Midbrain (tissue), 1 donor: ENCODE measurements at regions not wholly inside any gene's neighbourhood (a gene's known extent, or its start where the extent isn't known, plus 50 kb on each side); places are given as distances from the start of the nearest gene placed in this dataset.

ENCODE experiments used
- DNase-seq: peaks from one replicate; lab custom pipeline; 2025; lab: John Stamatoyannopoulos, UW

DNA sequence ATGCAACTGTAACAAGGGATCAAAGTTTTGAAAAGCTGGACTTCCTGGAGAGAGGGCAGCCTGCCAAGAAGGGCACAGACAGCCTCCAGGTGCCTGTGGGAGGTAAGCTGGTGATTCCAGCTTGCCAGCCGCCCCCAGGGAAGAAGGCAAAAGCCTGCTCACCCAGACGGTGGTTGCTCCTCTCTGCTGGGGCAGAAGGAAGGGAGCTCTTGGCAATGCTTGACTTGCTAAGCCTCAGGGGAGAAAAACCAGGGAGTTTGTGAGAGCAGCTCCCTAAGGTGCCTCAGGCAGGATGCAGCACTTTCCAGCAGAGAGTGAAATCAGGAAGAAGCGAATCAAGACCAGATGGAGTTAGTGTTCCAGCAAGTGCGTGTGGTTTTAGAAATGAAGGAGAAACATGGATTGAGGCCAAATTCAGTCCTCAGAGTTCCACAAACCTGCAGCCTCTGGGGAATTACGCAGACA, 553.6 kb downstream of the BUD13 start:
- DNase-seq = no peak

DNA sequence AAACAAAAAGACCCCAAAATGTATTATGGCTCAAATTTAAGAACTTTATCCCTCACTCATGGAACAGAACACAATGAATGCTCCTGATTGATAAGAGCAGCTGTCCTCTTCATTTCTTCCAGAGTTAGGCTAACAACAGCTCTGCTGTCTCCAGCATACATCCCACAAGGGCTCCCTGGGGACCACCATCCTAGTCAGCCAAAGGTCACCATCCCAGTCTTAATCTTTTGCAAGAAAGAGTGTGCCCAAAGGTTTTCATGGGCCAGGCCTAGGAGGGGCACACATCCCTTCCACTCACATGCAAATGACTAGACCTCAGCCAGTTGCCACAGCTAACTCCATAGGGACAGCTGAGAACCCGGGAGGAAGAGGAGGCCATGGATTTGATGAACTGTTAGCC, 555.3 kb downstream of the BUD13 start:
- DNase-seq = no peak

DNA sequence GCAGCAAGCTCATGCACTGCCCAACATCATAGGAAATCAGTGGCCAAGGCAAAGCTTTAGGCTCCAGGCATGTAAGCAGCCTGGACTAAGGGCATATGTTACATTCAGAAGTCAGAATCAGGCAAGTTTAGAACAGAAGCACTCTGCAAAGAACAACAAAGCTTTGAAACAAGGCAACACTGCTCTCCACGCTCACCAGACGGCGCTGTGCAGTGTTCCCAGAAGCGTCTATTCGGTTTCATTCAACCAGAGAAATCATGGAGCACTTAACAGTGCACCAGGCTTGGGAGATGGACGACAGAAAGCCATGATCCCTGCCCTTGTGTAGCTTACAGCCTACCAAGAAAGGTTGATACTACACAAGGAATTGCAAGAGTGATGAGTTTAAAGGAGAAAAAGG, 555.8 kb downstream of the BUD13 start:
- peak; percentile 58 for DNase-seq

DNA sequence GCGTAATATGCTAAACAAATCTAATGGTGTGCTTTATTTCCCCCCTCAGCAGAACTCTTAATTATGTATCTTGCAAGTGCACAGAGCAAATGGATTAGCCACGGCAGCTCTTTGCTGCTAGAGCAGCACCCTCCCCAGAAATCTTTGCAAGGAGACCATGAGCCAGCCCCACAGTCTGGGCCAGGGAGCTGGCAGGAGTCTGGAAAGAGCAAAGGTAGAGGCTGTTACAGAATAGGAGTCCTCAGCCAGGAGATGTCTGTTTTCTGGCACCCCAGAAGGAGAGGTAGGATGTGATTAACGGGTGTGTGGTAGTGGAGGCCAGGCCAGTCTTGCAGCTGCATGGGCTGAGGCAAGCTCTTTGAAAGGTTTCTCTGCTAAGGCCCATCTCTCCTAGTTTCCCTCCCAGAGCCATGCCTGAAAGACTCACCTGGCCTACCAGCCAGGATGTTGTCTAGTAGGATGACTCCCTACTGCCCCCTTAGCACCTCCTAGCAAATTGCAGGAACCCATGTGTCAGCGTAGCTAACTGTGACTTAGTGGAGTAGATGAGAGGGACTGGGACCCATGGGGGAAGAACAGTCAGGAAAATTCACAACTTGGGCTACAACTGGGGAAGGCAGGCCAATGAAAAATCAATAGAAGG, 557.2 kb downstream of the BUD13 start:
- DNase-seq = no peak

DNA sequence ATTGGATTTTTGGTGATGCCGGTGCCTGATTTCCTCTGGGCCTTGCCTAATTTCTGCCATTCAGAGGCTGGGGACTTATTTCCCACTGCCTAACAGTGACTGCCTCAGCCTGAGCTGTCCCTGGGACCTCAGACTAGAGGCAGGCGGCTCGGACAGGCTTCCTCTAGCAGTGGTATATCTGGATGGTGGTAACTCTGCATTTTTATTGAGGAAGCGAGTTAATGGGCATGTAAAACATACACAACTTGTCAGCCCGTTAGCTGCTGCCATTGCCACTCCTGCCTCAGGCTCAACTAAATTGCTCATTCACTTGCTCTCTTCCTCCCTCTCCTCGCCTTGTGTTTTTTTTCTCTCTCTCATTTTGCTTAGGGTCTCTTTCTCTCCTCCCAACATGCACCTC, 561.6 kb downstream of the BUD13 start:
- no peak for DNase-seq

DNA sequence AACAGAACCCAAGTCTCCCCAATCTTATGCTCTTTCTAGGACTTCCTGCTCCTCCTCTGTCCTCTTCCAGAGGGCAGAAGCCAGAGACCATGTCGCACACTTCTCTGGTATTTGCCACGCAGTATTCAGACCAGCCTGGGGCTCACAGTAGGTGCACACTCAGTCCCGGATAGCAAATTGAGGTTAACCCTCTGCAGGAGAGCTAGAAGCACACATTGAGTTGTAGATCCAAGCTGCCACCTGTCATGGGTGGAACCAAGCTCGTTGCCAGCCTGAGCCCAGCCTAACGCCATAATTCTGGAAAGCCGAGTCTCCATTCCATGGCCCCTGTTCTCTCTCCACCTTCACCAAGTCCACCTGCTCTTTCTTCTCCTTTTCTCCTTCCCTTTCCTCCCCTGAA, 562.1 kb downstream of the BUD13 start:
- no peak for DNase-seq

DNA sequence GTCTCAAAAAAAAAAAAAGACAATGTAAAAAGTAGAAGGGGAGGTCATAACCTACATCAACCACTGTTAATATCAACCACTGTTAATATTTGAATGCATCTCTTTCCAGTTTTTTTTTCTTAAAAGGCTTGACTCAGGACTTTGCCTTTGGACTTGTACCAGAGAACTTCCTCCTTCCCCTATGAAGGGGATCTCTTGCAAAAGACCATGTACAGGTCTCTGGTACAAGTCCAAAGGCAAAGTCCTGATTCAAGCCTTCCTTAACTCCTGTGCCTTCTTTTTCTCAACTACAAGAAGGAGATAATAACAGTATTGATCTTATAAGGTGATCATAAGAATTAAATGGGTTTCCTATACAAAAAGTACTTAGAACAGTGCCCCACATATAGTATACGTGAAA, 563.5 kb downstream of the BUD13 start:
- DNase-seq = no peak

DNA sequence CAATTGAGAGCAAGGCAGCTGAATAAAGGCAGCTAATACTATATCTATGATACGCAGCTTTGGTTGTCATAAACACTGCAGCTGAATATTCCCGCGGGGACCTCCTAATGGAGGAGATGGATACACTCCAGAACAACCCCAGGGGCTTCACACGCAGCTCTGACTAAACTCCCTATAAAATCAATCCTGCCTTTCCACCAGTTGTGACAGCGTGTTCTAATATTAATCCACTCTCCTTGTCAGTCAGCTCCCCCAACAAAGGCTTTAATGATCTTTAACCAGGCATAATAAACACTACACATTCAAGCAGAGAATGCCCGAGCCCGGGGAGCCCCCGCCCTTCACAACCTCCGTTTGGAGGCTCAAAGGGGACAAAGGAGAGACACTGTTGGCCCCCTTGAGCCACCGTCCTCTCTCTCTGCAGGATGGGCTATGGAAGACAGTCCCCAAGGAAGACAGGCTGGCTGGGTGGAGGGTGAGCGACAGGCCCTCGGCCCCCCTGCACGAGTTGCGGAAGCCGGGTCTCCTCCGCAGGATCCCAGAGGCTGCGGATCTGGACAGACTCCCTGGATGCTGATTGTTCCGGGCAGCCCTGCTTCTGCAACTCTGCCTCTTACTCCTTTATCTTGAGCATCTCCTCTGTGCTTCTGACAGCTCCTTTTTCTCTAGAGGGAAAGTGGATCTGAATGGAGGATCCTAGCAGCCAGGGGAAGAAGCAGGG, 565.2 kb downstream of the BUD13 start:
- no peak for DNase-seq

DNA sequence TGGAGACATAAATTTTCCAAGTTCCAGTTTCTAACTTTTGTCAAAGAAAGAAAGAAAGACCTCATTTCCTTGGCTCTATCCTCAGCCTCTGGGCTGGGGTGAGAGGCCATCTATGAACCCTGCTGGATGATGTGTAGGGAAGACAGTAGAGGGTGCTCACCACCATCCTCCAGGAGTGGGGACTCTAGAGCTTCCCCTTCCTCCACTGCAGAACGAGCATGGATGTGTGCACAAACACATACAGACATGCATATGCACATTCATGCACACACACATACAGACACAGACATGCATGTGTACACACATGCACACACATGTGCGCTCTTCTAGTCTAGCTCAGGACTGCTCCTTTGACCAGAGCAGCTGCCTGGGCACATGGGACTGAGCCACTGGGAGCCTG, 565.8 kb downstream of the BUD13 start:
- DNase-seq = no peak

DNA sequence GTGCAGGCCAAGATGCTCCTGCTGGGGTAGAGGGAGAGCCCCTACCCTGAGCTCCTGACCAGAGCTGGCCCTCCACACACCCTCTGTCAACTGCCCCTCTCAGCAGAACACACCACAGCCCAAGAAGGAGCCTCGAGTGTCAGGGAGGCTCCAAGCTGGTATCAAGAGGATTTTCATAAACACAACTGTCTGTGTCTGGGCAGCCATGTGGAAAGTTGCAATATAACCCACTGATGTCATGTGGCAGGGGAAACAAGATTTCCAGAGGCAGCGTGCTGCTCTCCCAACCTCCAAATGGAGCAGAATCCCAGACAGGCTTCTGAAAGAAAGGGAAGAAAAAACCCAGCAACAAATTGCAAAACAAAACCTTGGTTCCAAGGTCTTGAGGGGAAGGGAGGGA, 569.9 kb downstream of the BUD13 start:
- DNase-seq = no peak

DNA sequence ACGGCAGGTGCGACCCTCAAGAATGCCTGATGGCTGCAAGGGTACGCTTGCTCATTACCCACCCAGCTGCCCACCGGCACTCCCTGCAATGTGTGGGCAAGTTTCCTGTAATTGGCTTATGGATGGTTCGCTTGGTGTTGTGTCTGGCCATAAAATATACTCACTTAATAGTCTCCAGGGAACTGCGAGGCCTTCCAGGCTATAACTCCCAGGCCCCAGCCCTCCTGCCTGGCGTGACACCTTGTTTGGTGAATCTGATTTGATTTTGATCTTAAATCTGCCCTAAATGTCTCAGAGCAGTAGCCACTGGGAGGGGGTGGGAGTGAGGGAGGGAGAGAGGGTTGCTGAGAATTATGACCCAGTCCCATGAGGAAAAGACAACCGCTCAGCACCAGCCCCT, 572.2 kb downstream of the BUD13 start:
- no peak for DNase-seq

DNA sequence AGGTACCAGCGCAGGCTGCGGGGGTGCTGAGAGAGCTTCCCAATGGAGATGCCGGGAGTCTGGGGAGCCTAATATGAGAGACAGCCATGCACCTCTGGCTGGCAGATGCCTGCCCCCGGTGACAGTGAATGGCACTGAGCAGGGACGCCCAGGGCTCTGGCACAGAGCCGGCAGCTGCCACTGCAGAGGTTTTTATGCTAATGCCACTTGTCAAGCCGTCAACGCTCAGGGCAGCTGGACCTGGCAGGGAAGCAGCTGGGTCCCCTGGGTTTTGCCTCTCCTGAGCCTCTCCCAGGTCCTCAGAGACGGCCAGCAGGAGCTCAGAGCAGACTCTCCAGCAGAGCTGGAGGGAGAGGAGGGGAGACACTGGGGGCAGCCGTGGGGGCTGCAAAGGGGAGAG, 573.6 kb downstream of the BUD13 start:
- no peak for DNase-seq

DNA sequence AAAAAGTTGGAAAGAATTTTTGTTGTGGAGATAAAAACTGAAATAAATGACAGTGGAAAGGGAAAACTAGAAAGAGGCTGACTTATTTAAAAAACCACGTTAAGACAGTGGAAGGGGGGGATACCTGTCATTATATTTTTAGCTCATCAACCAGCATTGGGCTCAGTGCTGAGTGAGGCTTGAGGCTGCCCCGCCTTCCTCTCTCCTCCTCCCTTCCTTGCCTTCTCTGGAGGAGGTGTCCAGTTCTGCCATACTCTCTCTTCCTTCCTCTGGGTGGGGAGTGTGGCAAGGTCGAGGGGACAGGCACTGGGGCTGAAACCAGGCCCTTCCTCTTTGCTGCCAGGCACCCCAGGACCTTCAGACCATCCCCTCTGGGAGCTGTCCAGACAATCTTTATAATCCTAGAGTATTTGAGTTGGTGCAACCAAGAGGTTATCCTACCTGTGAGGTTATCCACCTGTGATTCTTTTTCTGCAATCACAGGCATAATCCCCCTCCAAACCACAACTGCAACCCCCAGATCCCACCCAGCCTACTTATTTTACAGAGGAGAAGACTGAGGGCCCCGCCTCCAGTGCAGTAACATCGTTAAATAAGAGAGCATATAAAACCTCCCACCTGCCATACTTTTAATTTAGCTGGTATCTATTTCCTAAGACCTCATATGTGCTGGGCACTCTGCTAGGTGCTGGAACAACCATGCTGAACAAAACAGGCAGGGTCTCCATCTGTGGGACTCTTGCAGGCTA, 578.5 kb downstream of the BUD13 start:
- no peak for DNase-seq

DNA sequence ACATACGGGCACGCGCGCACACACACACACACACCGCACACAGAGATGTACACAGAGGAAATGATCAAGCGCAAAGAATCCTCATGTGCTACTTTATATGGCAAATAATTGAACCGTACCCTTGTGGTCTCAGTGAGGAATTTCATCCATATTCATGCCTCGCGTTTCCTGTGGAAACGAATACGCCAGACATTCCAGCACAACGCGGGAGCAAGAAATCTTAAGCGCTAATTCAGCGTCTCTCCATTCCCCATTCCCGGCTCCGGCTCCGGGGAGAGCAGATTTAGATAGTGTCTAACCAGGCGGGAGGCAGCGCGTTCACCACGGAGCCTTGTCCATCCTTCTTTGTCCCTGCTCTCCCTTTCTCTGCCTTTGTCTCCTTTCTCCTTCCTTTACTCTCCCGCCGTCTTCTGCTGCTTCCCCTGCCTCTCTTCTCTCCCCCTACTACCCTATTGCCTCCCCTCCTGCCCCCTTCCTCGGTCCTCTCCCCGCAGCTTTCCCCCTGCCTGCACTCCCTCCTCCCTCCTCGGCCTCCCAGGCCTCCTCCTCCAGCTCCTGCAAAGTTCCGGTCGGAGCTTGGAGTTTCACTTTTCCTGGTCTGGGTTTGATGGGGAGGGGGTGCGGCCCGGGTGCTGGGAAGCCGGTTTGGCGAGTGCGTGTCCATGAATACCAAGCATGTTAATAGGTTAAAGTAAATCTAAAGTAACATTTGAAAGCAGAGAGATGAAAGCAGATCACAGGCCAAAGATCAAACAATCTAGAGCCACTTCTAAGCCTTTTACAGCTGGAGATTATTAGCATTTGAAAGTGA, 579.3 kb downstream of the BUD13 start:
- no peak for DNase-seq

DNA sequence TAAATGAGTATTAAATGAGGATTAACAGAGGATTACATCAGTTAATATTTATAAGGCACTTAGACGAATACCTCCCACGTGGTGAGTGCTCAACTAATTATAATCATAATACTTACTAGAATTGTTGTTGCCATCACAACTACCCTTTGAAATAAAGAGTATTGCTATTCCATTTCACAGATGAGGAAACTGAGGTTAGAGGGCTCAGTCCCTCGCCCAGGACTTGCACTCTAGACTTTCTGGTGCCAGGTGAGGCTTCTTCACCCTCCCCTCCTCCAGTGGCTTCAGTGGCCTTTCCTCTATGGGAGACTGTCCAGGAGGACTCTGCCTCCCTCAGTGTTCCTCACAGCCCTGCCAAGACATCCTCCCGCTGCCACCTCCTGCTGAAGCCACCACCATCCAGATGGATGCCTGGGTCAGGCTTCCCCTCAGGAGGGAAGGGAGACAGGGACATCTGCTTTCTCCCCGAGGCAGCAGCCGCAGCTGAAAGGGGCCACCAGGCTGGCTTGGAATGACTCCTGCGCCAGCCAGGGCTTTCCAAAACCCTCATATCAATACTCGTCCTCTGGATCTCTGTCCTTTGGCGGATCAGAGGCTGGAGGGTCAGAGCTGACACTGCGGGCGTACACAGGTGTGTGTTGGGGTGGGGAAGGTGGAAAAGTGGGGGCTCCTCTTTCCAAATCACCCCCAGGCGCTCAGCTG, 580.1 kb downstream of the BUD13 start:
- DNase-seq = no peak

DNA sequence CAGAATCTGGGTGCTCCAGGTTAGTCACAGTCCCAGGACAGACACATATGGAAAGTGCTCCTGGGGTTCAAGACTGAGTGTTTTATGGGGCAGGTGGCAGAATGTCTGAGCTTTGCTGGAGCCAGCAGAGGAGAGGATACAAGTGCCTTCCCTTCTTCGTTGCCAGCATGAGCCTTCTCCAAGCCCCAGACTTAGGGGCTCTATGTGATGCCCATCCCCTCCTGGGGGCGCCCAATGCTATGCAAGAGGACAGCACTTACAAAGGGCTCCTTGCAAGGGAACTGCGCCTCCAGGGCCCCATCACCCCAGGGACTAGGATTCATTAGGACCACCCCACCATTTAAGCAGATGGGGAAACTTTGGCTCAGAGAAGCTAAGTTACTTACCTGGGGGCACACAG, 581.9 kb downstream of the BUD13 start:
- DNase-seq = no peak

DNA sequence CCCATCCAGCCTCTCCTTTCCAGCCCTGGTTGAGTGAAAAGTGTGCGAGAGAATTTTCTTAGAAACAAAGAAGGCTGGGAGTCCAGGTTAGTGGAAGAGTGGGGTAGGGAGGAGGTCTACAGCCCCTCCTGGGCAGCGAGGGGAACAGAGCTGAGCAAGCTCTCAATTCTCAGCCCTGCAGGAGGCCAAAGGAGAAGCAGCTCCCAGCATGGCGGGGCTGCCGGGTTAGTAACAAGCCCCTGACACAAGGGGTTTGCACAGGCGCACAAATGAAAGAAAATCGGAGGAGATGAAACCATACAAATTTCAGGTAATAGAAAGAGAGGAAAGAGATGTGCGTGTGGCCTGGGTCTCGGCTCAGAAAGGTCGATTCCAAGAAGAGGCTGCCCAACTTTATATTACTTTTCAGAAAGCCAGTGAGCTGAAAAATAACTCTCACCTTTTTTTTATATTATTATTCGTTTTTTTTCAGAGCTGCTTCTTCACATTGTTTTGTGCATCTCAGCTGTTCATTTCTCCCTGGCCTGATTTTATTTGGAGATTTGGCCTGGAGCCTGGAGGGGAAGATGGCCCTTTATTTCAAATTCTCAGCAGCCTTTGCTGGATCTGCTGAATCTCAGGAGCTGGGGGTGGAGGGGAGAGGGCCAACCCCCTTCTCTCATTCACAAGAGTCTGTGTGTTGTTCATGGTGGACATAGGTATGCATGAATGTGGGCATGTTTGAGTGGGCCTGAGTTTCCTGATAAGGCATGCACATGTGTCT, 583.2 kb downstream of the BUD13 start:
- no peak for DNase-seq

DNA sequence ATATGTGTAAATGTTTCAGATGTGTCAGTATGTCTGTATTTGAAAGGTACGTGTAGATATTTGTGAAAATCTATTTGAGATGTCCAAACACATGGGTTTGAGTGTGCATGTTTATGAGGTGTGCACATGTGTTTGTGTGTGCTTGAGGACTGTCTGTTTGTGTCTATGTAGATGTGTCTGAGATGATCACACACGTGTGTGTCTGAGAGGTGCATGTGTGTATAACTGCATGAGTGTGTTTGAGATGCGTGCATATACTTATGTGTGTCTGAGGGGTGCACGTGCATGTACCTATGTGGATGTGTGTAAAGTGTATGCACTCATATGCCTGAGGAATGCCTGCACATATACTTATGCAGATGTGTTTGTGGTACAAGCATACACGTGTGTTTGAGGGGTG, 584.4 kb downstream of the BUD13 start:
- DNase-seq = no peak

DNA sequence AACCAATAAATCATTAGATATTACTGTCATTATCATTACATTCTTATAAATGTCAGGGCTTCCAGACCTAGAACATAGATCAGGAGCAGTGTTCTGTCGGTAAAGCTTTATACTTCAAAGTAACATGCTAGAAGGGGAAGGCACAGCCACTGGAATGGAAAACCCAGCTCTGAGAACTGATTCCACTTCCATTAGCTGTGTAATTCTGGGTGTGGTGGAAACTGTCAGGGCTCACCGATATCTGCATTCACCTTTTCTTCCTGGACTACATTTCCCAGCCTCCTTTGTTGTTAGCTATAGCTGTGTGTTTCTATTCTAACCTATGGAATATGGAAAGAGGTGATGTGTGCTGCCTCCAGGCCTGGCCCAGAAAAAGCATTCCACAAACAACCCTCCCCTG, 585.8 kb downstream of the BUD13 start:
- DNase-seq = no peak

DNA sequence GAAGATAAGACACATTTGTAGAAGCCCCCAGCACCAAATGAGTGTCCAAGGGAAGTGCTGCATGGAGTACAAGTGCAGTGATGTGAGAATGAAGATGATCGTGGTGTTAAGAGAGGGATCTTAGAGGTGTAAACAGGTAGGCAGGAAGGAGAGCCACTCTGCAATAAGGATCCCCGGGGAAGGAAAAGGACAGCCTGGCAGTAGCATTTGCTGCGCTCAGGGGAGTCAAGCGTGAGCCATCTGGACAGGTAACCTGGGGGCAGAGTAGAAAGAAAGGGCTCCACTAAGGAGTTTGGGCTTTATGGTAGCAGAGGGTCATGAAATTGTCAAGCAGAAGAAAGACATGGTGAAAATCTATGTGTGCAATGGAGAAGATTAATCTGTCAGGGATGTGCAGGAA, 587.2 kb downstream of the BUD13 start:
- DNase-seq = no peak

DNA sequence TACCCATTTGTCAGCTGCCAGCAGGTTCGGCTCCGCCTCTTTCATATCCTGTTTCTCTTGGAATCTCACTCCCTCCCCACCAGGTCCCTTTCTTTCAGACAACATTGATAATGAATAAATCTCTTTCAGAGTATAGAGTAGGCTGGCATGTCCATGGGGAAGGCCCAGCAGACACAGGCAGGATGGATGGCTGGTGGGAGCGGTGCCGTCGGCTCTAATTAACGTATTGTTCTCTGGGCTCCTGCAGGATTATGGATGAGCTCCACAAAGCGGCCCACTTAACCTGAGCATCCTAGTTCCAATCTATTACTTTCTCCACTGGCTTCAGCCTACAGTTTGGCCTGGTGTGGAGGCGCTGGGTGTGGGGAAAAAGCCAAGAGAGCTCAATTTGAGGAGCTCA, 588.0 kb downstream of the BUD13 start:
- DNase-seq = no peak
